ENCODE measurements at regions not wholly inside any gene's neighbourhood (a gene's known extent, or its start where the extent isn't known, plus 50 kb on each side); places are given as distances from the start of the nearest gene placed in this dataset.

GRCh38 chr10:4077804-4078203 lies 292.8 kb upstream of the KLF6 start:
- no peak for DNase-seq (ENCODE audit: low read depth in 2 of 2)

GRCh38 chr10:4076983-4077382 lies 292.0 kb upstream of the KLF6 start:
- DNase-seq (ENCODE audit: low read depth in 2 of 2): no peak

GRCh38 chr10:4075443-4075842 lies 290.4 kb upstream of the KLF6 start:
- DNase-seq (ENCODE audit: low read depth in 2 of 2): no peak

GRCh38 chr10:4074545-4075407 lies 289.8 kb upstream of the KLF6 start:
- DNase-seq (ENCODE audit: low read depth in 2 of 2): no peak

- no peak for DNase-seq (ENCODE audit: low read depth in 2 of 2)
These were observed 288.9 kb upstream of the KLF6 start for GRCh38 chr10:4073912-4074311.

- no peak for DNase-seq (ENCODE audit: low read depth in 2 of 2)
These were observed 286.1 kb upstream of the KLF6 start for GRCh38 chr10:4070921-4071660.

GRCh38 chr10:4070184-4070583 lies 285.2 kb upstream of the KLF6 start:
- no peak for DNase-seq (ENCODE audit: low read depth in 2 of 2)

GRCh38 chr10:4069491-4069890 lies 284.5 kb upstream of the KLF6 start:
- no peak for DNase-seq (ENCODE audit: low read depth in 2 of 2)

GRCh38 chr10:4068629-4069028 lies 283.6 kb upstream of the KLF6 start:
- DNase-seq (ENCODE audit: low read depth in 2 of 2): no peak

GRCh38 chr10:4067931-4068561 lies 283.0 kb upstream of the KLF6 start:
- DNase-seq (ENCODE audit: low read depth in 2 of 2): no peak

- peak in 1 of 2 donors; percentile 10 for DNase-seq (ENCODE audit: low read depth in 2 of 2)
These were observed 282.5 kb upstream of the KLF6 start for GRCh38 chr10:4067531-4067930.

- DNase-seq (ENCODE audit: low read depth in 2 of 2): no peak
These were observed 281.8 kb upstream of the KLF6 start for GRCh38 chr10:4066581-4067390.

GRCh38 chr10:4064489-4064888 lies 279.5 kb upstream of the KLF6 start:
- DNase-seq (ENCODE audit: low read depth in 2 of 2): no peak

GRCh38 chr10:4063717-4064116 lies 278.7 kb upstream of the KLF6 start:
- DNase-seq (ENCODE audit: low read depth in 2 of 2): no peak

- DNase-seq (ENCODE audit: low read depth in 2 of 2): no peak
These were observed 277.7 kb upstream of the KLF6 start for GRCh38 chr10:4062751-4063150.

- no peak for DNase-seq (ENCODE audit: low read depth in 2 of 2)
These were observed 277.1 kb upstream of the KLF6 start for GRCh38 chr10:4062072-4062471.

GRCh38 chr10:4061441-4061951 lies 276.5 kb upstream of the KLF6 start:
- DNase-seq (ENCODE audit: low read depth in 2 of 2): no peak

GRCh38 chr10:4059471-4060138 lies 274.6 kb upstream of the KLF6 start:
- peak in 1 of 2 donors; percentile 6 for DNase-seq (ENCODE audit: low read depth in 2 of 2)

GRCh38 chr10:4058514-4059029 lies 273.6 kb upstream of the KLF6 start:
- no peak for DNase-seq (ENCODE audit: low read depth in 2 of 2)

GRCh38 chr10:4057725-4058513 lies 272.9 kb upstream of the KLF6 start:
- no peak for DNase-seq (ENCODE audit: low read depth in 2 of 2)
